Skeletal muscle cell (primary cell): ENCODE measurements at regions not wholly inside any gene's neighbourhood (a gene's known extent, or its start where the extent isn't known, plus 50 kb on each side); places are given as distances from the start of the nearest gene placed in this dataset.
"Not testable (repeated sequence)": the region's sequence is repeated elsewhere in the genome, so short reads cannot be mapped to it uniquely, and the experiment has no call there.

Experiments
- DNase-seq: peaks from one replicate; pipeline ENCODE4 v3.0.0-alpha.2; 2010; ENCODE audit warnings: low read depth
- H3K4me3 ChIP-seq: 2 replicates; pipeline ENCODE4 v1.5.1; 2011; ENCODE audit warnings: low read depth, mild to moderate bottlenecking, control low read depth, low read length, moderate library complexity

DNA sequence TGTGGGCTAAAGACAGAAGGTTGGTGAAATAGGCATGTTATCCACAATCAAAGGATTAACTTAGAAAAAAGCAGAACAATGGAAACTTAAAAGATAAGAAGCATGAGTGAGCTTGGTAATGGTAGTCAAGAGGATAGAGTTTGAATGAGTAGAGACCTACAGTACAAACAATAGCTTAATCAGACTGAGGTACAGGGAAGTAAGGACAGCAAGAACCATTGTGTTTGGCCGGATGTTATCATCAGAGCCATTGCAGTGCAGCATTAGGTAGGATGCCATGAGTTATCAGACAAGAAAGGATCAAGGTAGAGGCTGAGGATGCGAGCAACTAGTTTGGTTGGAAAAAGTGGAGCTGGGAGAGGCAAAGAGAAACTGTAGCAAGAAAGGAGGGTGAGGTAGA is 353.3 kb upstream of the VSTM2A start:
- no peak overlapping the region for H3K4me3 ChIP-seq
- DNase-seq = no peak

DNA sequence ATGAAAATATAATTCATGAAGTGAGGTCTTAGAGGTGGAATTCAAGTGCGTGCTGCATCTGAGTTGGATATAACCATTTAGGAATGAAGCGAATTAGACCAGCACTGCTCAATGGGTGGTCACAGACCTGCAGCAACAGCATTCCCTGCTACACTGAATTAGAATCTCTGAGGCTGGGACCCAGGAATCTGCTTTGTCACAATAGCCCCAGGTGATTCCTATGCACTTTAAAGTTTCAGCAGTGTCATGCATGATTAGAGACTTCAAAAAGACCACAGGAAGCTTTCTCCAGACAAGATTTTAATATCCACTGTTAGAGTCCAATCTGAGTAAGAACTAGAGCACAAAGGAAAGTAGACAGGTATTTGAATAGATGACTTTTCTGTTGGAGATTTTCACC is 352.8 kb upstream of the VSTM2A start:
- DNase-seq = no peak
- no peak overlapping the region for H3K4me3 ChIP-seq

DNA sequence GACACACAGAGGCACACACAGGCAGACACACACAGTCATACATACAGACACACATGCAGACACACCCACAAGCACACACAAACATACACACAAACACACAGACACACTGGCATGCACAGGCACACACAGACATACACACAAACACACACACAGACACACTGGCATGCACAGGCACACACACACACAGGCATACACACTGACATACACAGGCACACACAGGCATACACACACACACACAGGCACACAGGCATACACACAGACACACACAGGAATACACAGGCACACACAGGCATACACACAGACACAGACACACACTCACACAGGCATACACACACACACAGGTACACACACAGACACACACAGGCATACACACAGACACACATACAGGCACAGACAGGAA is 340.7 kb upstream of the VSTM2A start:
- no peak for DNase-seq
- no peak overlapping the region for H3K4me3 ChIP-seq

DNA sequence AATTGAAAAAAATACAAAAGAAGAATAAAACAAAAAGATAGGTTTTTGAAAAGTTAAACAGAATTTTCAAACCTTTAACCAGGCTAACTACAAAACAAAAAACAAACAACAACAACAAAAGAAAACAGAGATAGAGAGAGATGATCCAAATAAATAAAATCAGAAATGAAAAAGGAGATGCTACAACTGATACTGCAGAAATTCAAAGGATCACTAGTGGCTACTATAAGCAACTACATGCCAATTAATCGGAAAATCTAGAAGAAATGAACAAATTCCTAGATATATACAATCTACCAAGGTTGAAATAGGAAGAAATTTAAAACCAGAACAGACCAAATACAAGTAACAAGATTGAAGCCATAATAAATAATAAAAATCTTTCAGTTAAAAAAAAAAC is 326.8 kb upstream of the VSTM2A start:
- no peak for DNase-seq

DNA sequence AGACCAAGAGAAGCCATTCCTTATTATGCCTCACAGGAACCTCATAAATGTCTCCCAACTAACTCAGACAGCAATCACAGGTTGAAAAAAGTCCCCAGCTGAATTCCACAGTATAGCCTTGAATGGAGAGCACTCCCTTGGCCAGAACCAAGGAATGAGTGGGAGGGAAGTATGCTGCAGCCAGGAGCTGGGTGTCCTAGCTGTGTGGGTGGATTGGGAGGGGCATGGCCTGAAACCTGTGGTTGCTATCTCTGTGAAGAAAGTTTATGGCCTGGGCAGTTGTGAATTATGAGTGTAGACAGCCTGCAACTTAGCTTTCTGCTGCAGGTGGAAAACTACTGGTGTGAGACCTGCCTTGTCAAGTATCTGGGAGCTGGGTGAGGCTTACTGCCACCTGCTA is 316.1 kb upstream of the VSTM2A start:
- H3K4me3 ChIP-seq, DNase-seq: not testable (repeated sequence)

More for the DNA sequence above, 326.8 kb upstream of the VSTM2A start:
- no peak overlapping the region for H3K4me3 ChIP-seq

DNA sequence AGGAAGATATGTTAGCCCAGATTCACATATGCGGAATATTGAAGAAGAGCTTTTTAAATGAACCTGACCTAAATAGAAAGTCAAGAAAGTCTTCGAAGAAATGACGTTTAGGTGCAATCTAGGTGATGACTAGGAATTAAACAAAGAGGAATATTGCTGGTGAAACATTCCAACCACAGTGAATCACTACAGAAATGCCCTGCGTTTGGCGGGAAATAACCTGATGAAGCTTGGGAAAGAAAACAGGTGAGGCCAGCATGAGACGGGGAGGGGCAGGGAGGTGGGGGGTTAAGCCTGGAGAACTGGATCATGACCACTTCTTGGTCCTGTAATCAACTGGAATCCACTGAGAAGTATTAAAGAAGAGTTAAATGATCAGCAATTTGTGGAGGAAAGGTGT is 299.4 kb upstream of the VSTM2A start:
- no peak for DNase-seq
- no peak overlapping the region for H3K4me3 ChIP-seq

DNA sequence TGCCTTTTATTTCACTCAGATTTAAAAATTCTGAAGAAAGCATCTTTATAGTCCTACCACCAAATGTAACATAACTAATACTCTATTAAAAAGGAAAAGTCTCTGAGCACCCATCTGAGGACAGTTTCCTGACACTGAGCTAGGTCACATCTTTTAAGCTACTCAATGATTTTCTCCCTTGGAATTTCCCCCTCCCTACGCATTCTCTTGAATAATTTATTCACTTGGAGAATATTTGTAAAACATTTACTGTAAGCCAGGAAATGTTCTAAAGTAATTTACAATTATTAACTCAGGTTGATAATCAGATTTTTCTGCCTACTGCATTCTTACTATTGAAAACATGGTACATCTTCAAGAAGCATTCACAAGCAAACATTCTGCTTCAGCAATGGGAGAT is 297.2 kb upstream of the VSTM2A start:
- H3K4me3 ChIP-seq = no peak overlapping the region

DNA sequence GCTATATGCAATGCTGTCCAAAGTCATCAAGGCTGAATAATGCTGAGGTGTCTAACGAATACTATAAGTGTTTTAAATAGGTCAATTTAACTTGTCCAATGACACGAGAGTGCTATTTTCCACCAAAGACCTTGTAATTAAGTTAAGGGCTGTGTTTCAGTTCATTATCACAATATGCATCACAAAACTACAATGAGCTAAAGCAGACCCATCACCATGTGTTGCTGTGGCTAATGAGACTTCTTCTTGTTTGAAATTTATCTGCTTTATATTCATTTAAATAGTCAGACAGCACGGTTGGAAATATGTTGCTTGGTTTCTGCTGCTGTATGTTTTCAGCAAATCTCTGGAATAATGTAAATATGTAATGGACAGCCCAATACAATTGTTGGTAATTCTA is 292.5 kb upstream of the VSTM2A start:
- DNase-seq = no peak
- no peak overlapping the region for H3K4me3 ChIP-seq

More for the DNA sequence above, 297.2 kb upstream of the VSTM2A start:
- DNase-seq = no peak

DNA sequence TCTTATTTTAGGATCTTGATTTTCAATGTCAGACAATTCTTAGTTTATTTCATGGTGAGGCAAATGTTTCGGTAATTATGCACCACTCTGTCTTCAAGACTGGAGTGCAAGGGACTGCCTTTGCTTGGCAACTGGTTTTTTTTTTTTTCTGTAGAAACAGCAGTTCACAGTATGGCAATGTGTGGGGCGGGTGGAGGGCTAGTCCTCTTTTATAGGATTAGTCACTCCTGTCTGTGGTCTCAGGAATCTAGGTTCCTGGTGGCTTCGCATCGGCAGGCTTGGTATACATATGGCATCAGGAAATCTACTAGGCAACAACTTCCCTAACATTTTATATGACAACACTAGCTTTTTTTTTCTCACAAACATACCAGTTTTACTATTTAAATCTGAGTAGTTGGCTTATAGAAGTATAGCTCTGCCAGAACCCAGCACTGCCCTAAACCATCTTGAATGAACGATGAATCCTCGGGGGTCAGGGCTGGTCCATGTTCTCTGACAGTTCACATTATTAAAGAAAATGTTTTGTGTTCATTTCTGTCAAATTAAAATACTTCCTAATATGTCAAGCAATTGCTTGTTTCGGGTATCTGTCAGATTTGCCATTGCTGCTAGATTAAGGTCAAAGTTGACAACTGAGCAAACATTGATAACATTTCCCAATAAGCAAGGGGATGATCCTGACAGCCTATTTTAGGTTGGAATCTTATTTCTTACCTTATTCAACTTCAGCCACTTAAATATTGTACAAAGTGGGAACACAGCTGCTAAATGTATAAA is 289.7 kb upstream of the VSTM2A start:
- no peak overlapping the region for H3K4me3 ChIP-seq
- DNase-seq = no peak

DNA sequence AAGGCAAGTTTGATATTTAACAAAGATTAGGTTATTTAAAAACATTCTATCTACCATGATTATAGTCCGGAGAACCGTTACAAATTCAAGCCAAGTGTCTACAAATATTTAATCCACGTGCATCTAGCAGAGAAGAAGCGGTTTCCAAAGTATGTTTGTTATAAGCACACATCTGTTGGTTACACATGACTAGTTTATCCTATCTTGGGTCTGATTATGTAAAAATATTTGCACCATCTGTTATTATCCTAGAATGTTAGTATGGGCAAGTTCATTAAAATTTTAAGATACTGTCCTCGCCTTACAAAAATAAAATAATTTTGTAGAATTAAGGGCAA is 289.2 kb upstream of the VSTM2A start:
- no peak for DNase-seq
- H3K4me3 ChIP-seq = no peak overlapping the region

DNA sequence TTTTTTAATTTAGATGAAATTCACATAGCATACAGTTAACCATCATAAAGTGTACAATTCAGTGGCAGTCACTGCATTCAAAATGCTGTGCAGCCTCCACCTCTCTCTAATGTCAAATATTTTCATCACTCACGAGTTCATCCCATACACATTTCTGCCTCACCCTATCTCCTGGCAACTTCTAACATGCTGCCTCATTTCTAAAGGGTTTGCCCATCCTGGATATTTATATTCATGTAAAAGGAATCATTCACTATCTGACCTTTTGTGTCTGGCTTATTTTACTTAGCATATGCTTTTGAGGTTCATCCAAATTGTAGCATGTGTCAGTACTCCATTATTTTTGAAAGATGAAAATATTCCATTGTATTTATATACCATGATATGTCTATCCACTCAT is 286.9 kb upstream of the VSTM2A start:
- DNase-seq = no peak
- H3K4me3 ChIP-seq = no peak overlapping the region

DNA sequence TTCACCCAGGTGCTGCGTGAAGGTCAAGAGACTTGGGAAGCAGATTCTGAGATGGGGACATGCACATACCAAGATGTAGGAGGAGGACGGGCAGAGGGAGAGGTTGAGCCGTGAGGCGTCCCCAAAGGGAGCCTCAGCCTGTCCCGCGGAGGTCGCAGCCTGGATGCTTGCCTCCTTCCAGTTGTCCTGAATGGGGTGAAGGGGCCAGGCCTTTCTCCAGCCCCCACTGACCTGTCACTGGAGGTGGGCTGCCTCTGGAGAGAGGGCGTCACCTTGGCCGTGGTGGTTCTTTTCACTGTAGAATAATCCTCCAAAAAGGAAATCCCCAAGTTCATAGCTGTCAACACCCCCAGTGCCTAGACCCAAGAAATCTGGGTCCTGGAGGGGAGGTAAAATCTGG is 283.0 kb upstream of the VSTM2A start:
- no peak overlapping the region for H3K4me3 ChIP-seq
- no peak for DNase-seq

DNA sequence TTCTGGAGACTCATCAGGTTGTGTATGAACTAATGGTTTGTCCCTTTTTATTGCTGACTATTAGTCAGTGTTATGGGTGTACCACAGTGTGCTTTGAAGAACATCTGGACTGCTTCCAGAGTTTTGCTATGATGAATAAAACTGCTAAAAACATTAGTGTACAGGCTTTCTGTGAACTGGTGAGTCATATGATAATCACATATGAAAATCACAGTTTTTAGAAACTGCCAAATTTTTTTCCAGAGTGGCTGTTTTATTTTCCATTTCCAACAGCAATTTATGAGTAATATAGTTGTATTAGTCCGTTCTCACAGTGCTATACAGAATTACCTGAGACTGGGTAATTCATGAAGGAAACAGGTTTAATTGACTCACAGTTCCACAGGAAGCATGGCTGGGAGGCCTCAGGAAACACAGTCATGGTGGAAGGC is 281.2 kb upstream of the VSTM2A start:
- H3K4me3 ChIP-seq = no peak overlapping the region
- DNase-seq = peak; percentile 81

DNA sequence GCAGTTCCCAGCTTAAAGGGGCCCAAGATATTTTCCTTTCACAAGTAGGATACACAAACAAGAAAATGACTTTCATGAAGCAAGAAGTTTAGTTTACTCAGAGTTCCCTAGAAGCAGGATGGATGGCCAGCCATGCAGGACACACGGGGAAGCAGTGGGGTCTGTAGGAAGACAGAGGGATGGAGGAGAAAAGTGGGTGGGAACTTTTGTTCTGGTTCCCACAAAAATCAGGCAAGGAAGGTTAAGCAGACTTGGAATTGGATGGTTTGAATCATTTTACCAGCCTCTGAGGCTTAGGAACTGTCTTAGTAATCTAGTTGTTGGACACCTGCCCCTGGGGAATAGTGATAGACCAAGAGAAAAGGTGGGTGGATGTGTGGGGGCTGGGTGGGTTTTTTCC is 263.3 kb upstream of the VSTM2A start:
- H3K4me3 ChIP-seq = no peak overlapping the region
- no peak for DNase-seq

DNA sequence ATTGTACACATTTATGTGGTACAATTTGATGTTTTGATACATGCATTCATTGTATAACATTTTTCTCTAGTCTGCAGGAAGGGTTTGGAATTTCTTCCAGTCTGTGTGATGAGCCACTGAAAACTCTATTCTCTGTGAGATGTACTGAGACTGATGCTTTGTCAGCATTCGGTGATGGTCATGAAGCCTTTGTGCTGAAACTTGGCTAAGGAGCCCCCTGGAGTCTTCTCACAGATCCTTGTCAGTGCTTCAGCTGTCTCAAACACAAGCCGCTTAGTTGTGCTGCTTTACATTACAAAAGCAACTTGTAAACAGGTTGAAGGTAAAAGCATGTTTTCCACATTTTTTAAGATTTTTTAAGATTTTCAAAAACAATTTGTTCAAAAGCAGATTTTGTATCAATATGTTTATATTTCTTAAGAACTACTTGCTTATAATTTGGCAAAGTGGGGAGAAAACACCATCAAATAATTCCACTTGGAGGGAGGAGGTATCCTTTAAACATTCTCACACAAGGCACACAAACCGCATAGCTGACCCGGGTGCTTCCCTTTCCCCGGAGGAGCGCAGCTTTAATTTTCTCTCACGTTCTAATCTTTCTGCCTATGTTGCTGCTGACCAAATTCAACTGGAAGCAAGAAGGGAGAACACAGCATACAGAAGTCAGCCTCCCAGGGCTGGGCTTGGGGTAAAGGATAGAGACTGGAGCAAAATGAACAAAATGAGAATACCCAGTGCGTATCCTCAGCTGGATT is 249.8 kb upstream of the VSTM2A start:
- H3K4me3 ChIP-seq = no peak overlapping the region
- no peak for DNase-seq

DNA sequence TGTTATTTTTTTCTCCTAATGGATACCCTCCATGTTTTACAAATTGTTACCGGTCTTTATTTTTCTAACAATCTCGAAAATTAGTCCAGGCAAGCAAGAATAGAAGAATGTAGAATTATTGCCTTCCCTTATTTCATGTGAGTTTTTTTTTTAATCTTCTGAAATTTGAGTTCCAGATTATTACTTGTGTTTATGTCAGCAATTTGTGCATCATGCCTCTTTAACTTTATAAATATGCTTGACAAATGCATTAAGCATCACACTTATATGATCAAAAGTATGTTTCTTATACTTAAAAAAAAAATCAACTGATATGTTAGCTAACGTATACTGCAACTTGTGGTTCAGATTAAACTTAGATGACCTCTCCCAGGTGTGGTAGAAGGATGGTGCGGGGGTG is 242.7 kb upstream of the VSTM2A start:
- no peak overlapping the region for H3K4me3 ChIP-seq
- no peak for DNase-seq

DNA sequence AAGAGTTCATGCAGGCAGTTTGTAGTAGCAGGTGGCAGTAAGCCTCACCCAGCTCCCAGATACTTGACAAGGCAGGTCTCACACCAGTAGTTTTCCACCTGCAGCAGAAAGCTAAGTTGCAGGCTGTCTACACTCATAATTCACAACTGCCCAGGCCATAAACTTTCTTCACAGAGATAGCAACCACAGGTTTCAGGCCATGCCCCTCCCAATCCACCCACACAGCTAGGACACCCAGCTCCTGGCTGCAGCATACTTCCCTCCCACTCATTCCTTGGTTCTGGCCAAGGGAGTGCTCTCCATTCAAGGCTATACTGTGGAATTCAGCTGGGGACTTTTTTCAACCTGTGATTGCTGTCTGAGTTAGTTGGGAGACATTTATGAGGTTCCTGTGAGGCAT is 226.2 kb upstream of the VSTM2A start:
- not testable (repeated sequence) for H3K4me3 ChIP-seq

DNA sequence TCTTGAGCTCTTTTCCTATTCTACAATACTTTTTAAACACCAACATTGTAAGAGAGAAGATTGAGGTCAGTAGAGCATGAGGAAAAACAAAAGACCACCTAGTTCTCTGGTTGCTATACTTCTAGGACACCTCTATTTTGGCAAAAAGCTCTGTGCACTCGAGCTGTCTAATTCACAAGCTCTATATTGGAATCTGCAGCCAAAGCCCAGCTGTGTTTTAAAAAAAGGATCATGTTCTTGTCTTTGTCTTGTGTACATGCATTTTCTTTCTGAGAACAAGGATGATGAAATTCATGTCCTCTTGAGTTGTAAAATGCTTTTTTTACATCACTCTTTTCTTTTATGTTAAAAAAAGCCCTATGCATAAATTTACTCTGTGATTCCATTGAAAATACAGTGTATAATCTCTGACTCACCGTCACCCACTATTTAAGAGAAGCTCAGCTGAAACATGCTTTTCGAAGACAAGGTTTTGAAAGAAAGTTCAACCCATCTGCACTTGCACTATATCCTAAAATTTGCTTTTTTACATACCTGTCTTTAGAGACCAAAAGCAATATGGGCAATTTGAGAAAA is 215.5 kb upstream of the VSTM2A start:
- no peak for DNase-seq
- H3K4me3 ChIP-seq = no peak overlapping the region

More for the DNA sequence above, 226.2 kb upstream of the VSTM2A start:
- DNase-seq = not testable (repeated sequence)

DNA sequence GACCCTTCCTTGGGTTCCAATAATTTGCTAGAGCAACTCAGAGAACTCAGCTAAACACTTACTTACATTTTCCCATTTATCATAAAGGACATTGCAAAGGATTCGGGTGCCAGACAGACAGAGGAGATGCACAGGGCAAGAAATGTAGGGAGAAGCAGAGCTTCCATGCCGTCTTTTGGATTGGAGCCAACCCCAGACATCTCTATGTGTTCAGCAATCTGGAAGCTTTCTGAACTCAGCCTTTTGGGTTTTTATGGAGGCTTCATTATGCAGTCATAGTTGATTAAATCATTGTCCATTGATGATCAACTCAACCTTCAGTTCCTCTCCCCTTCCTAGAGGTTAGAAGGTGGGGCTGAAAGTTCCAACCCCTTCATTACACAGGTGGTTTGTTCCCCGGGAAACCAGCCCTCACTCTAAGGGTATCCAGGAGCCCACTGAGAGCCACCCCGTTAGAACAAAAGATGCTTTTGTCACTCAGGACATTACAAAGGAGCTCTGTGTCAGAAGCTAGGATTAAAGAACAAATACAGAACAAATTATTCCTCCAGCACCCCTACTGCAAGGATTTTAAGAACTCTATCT is 211.9 kb upstream of the VSTM2A start:
- no peak for DNase-seq
- H3K4me3 ChIP-seq = no peak overlapping the region

DNA sequence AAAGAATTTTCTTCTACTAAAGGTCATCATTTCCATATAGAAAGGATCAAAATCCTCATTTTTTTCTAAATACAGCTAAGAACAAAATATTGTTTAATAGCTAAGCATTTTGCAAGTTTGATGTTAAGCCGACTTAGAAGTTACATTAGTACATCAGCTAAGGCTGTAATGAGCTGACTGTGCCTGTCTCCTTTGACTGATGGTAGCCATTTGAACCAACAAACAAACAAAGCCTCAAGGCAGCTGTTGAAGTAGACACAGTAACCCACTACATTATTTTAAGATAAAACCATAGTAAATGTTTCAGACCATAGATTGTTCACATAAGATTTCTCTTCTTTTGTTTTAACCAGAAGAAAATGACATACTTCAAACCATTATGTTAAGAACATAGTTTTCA is 210.9 kb upstream of the VSTM2A start:
- no peak for DNase-seq
- H3K4me3 ChIP-seq = no peak overlapping the region
